Embryonic facial prominence (tissue), 1 donor: ENCODE measurements at regions not wholly inside any gene's neighbourhood (a gene's known extent, or its start where the extent isn't known, plus 50 kb on each side); places are given as distances from the start of the nearest gene placed in this dataset.

ENCODE experiments used
- DNase-seq: peaks from one replicate; pipeline ENCODE4 v3.0.0-alpha.2; 2016; ENCODE audit errors: extremely low spot score

DNA sequence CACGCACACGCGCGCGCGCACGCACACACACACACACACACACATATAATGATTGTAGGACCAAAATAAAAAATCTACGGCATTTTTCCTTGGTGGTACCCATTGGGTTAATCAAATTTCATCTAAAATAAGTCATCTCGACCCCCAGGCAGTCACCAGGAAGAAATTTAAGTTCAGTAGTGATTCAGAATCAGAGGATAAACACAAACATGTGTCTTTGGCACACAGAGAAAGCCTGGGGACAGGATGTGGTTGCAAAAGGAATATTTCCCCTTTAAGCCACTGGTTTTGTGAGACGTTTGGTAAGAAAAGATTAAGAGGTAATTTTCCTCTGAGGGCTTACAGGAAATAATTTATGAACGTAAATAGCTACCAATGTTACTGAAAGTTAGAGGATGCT lies 171.6 kb upstream of the PIEZO2 start:
- peak; percentile 18 for DNase-seq

DNA sequence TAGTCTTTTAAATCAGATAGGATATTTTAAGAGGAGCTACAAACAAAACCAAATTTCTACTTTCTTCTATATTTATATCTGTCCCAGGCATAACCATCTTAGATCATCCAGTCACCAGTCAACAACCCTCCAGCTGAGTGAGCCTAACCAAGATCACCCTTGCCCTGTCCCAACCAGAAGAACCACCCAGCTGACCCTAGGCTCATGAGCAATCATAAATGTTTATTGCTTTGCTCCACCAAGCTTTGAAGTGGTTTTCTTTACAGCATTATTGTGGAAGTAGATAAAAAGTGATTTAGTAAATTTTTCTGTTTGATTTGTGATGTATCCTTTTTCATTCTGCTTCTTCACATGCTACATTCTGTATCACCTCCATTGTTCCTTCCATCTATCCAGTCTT lies 167.2 kb upstream of the PIEZO2 start:
- no peak for DNase-seq

DNA sequence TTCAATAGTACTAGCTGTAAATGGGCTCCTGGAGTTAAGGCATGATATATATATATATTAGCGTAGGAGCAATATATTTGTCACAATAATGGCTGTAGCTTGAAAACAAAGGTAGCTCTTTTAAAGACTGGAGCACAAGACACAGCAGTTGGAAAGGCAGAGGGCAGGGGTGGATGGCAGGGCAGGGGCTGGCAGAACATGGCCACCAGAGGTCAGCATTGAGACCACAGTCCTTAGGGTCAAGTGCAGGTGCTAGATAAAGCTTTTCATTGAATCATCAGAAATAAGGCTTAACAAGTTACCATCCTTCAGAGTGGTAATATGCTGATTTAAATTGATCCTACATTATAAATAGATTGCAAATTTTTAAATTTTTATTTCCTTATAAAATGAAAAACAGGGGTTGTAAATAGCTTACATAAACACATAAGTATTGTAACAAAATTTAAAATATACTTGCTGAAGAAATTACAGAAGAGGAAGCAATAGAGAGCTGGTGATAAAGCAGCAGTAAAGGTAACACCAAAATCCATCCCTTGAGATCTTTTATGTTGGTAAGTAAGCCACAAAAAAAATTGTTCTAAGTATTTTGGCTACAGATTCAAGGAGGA lies 161.2 kb upstream of the PIEZO2 start:
- DNase-seq, result no peak

DNA sequence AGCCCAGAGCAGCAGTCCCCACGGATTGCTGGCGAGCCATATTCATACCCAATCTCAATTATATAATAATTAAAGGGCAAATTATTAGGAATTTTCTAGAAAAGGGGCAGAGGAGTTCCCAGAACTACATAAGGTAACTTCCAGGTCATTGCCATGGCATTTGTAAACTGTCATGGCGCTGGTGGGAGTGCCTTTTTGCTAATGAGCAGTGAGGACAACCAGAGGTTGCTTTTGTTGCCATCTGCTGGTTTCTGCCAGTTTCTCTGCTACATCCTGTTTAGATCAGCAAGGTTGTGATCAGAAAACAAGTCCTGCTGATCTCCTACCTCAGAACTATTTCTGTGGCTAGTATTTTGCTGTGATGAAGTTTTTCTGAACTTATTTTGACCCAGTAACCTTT lies 159.8 kb upstream of the PIEZO2 start:
- DNase-seq, result no peak

DNA sequence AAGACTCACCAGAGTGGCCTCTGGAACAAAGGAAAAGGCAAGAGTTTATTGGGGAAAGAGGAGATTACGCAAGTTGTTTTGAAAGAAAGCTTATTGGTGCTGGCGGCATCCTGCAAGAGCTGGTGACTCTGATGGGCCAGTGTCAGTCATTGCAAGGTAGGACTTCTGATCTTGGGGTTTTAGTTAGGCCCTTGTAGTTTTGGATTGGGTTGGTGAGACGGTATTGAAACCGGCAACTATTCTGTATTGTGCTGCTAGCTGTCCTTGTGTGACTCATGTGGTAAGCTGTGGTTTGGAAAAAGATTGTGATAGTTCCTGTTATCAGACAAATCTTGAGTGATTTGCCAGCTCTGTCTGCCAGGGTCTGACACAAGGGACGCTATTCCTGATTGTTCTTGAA lies 159.1 kb upstream of the PIEZO2 start:
- no peak for DNase-seq

DNA sequence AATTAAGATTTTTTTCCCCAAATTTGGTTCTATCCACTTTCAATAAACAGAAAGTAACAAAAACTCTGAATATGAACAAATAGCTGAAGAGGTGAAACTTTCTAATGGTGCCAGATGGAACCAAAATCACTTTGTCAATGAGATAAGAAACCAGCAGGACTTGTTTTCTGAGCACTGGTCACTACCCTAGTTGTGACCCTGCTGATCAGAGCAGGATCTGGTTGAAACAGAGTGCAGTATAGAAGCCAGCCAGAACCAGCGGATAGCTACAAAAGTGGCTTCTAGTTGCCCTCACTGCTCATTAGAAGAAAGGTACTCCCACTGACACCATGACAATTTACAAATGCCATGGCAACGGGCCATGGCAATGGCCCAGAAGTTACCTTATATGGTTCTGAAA lies 158.3 kb upstream of the PIEZO2 start:
- DNase-seq, result no peak

DNA sequence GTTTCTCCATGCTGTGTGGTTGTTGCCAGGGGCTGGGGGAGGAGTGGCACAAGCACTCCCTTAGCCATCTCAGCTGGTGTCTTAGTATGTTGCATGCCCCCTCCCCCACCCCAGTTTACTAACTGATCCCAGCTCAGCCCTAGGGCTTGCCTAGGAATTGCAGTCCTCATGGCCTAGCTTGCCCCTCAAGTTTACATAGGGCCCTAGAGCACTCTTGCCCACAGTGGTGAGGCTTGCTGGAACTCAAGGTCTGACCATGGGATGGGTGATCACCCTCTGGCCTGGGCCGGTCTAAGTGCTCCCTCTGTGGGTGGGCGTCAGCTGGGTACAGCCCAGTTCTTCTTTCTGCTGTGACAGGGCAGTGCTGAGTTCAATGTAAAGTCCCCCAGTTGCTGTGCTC lies 156.1 kb upstream of the PIEZO2 start:
- DNase-seq, result no peak

DNA sequence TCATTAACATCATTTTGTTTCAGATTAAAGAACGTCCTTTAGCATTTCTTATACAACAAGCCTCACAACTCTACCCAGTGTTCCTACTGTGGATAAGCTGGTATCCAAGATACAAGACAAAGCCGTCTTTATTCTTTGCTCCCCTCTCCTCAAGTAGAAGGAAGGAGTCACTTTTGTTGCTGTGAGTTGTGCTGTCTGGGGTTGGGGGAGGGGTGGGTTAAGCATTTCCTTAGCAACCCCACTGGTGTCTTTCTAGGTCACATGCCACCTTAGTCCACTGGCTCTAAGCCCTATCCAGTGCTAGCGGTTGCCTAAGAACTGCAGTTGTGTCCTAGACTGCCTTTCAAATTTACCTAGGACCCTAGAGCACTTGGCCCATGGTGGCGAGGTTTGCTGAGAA lies 155.6 kb upstream of the PIEZO2 start:
- no peak for DNase-seq

DNA sequence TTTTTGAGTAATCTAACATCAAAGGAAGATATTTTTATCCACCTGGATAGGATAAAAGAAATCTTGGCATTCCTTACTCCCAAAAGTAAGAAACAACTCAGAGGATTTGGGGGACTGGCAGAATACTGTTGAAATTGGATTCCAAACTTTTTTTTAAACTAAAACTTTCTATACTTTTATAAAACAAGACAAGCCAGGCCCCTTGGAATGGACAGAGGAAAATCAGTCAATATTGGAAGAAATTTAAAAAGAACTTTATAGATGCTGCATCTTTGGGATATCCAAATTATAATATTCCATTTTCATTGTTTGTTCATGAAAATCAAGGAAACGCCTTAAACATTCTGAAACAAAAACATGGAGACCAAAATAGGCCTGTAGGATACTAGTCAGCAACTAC lies 147.6 kb upstream of the PIEZO2 start:
- DNase-seq, result no peak

DNA sequence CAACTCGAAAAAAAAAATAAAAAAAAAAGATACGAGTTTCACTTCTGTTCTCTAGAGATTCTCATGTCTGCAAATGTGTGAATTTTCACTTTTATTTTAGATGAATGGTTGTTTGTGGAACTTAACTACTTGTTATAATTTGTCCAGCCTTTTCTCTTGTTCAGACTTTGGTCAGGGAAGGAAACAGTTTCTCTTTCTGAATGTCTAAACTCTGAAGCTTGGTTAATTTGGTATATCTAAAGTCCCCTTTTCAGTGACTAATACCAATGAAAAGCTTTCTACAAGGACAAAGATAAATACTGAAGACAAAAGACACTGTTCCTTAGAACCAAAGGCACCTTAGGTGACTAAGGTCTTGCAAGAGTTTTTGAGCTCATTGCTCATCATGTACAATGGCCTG lies 144.4 kb upstream of the PIEZO2 start:
- DNase-seq, result no peak

DNA sequence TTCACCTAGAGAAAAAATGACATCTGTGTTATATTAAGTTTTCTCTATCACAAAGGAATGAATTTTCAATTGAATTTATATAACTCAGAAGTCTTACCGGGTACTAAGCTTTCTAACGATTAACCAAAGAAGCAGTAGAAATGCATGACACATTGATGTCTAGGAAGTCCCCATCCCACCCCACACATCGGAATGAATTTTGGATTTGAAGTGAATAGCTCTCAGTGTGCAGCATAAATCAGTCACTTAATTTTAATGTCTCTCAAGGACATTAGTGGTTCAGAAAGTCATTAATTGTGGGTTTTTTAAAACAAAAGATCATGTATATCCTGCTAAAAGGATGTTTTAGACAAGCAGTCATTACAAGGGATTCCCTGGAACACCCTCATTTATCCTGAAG lies 141.4 kb upstream of the PIEZO2 start:
- DNase-seq, result no peak

DNA sequence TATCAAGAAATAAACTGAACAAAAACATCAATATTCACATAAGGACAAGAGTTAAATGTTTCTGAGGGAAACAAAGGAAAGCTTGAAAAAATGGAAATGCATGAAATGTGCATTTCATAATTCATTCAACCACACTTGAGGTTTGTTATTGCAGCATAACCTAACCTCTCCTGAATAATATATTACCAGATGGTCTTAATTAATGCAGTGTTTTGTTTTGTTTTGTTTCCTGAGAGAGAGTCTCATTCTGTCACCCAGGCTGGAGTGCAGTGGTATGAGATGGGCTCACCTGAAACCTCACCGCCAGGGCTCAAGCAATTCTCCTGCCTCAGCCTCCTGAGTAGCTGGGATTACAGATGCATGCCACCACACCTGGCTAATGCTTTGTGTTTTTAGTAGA lies 139.9 kb upstream of the PIEZO2 start:
- DNase-seq, result no peak

DNA sequence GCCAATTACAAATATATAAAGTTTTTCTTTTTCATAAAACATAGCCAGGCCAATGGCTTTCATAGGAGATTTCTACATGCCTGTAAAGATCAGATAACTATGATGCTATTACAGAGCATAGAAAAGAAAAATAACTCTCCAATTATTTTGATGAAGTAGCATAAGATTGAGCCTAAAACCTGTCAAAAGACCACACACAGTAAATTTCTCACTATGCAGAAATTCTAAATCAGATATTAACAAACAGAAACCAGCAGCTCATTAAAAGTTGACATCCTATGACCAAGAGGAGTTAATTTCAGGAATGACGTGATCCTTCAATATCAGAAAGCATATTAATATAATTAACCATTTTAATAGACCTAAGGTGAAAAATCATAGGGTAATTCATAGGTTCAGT lies 139.0 kb upstream of the PIEZO2 start:
- no peak for DNase-seq

DNA sequence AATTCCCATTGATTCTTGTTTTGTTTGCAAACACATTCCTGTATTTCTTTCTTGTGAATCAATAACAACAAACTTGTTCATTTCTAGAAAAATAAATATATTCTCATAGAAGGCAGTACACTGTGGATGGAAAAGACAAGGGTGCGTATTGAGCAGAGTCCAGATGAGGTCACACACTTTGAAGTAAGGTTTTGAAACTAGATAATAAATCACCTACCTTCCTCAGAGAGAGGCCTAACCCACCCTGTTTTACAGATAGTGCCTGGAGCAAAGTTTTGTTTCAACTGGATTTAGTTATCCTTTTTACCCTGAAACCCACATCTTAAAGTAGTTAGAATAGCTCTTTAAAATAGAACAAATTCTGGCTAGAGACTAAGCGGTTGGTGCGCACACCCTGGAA lies 137.1 kb upstream of the PIEZO2 start:
- DNase-seq, result no peak

DNA sequence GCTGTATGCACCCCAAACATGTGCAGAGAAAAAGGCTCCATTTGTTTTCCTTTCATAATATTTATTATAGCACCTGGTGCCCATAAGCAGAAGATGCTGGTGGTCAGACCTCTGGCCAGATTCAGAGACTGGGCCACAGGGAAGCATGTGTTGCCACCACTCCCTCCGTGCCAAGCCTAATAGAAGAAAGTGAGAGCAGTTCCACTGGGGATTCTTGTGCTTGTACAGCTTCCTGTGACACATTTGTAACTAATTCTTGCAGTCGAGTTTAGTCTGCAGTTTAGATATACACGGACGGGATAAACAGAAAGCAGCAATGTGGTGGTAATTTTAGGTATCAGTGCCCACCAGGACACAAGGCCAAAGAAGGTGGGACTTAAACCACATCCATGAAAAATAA lies 135.4 kb upstream of the PIEZO2 start:
- DNase-seq, result no peak

DNA sequence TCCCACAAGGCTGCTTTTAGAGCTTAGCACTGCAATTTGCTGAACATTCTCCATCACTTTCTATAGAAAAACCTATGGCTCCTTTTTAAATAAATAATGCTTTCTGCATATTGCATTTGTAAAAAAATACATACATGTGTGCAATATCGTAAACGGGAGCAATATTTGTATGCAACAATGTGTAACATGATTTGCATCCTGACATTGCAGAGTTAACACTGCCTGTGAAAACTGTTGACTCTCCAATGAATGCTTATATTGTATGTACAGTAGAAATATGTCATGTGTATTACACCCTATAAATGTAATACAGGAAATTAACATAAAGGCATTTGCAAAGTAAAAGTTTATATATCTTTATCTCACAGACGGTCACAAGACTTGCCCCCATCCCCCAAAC lies 135.0 kb upstream of the PIEZO2 start:
- no peak for DNase-seq

DNA sequence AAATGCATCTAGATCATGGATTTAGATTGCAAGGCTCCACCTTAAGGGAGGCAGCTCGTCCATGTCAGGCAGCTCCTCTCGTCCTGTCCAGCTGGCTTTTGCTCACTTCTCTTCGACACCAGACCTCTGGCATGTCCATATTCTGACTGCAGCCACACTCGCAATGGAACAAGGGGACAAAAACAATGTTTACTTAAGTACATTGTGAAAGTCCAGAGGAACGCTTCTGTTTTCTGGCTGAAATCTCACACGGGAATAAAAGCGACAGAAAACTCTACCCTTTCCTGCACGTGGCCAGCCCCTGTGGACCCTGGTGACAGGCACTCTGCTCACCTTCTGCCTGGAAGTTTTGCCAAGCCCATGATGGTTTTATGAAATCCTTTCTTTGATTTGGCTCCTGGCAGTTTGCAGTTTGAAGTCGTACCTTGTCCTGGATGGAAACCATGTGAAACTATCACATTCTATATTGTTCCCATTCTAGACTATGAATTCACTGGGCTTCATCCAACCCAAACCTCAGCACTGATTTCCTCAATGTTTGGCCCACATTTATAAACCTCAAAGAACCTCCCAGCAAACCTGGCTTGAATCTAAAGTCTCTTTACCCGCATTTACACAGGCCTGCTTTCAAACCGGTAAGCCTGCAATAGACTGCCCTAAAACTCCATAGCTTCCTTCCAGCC lies 134.3 kb upstream of the PIEZO2 start:
- peak; percentile 48 for DNase-seq

DNA sequence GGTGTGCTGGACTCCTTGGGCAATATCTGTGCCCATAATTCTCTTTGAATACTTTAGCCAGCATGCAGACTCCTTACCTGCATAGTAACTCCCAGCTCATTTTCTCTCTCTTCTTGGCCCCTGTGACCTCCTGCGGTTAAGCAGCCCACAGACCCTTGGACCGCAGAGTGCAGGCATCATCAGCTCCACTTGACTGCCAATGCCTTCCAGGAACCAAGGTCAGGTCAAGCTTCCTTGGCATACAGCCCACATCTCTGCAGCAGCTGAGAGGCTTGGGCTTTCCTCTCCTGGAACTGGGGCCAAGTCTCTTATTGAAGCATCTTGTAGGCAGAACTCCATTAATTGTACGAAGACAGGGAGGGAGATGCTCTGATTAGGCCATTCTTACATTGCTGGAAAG lies 130.1 kb upstream of the PIEZO2 start:
- no peak for DNase-seq

DNA sequence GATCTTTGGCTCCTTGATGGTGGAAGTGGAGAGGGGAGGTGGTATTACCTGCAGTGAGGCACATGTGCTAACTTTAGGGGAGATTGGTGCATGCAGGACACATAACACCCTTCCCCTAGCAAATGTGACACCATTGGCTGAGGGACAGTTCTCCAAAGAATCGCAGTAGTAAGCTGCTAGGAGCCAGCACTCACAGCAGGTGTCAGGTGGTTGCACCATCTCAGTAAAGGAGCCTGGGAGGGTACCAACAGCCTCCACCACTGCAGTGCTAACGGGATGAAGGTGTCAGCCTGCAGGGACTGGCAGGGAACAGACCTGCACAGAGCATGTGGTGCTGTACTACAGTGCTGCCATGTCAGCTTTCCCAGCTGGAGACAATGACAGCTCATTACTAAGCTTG lies 127.3 kb upstream of the PIEZO2 start:
- DNase-seq, result no peak

DNA sequence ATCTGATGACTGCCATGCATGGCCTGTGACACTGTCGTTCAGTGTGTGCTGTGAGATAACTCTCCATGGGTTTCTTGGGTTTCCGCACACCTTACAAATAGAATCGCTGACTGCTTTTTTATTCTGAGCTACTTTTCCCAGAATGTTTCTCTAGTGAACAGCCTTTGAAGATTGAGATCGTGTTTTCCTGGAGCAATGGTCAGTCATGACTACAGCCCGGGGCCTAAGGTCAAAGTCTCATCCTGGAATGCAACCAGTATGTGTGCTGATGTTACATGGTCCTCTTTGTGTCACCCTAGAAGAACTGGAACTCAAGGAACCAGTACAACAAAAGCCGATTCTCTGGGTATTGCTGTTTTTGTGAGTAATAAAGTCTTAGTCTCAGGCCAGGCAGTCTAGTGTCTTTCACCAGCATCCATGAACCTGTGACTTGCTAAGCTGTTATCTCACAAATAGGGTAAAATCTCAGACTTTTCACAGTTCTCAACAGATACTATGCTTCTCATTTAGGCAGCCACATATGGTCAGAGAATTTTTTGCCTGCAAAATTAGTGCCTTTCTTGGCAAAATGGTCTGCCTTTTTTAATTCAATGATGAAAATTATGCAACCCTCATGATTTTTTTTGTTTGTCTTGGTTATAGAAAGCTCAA lies 124.9 kb upstream of the PIEZO2 start:
- DNase-seq, result no peak

DNA sequence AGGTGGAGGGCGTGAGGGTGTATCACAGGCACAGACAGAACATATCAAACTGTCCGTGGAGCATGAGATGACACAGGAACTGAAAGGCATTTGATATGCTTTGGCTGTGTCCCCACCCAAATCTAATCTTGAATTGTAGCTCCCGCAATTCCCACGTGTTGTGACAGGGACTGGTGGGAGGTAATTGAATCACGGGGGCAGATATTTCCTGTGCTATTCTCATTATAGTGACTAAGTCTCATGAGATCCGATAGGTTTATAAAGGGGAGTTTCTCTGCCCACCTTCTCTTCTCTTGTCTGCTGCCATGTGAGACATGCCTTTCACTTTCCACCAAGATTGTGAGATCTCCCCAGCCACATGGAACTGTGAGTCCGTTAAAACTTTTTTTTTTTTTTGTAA lies 123.1 kb upstream of the PIEZO2 start:
- DNase-seq, result no peak

DNA sequence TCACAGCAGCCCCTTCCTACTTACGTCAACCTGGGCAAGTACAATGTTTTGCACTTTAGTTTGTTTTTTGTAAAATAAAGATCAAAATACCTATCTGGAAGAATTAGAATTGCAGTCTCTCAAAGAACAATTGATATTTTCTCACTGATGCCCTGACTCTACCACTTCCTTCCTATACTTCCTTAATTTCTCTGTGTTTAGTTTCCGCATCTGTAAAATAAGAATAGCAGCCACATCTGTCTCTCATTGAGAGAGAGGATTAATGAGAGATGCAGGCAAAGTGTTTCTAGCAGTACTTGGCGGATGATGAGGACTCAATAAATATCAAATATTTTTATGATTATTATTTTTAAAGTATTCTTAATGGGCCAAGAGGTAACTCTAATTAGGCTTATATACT lies 122.6 kb upstream of the PIEZO2 start:
- DNase-seq, result no peak

DNA sequence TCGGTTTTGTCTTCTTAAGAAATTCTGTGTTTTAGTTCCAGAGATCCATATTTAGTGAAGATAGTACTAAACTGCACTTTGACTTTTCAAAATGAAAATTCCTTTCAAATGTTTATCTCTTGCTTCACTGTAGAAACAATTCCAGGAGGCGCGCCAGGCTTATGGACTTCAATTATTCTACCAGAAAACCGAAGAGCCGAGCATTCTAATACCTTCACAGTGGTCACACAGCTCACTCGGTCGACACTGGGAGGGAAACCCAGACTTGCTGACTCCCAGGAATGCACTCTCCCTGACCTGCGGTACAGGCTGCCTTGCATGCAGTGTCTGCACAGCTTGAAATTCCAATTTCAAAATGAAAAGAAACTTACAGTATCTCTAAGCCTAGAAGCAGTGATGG lies 119.9 kb upstream of the PIEZO2 start:
- no peak for DNase-seq
